ENCODE measurements at regions not wholly inside any gene's neighbourhood (a gene's known extent, or its start where the extent isn't known, plus 50 kb on each side); places are given as distances from the start of the nearest gene placed in this dataset.

GRCh38 chr10:108003576-108003975 lies 839.1 kb upstream of the SORCS1 start:
- FAIRE-seq, result no peak
- CTCF ChIA-PET (ENCODE audit: partially characterized antibody), result interaction anchor here (1.4 kb wide), 1 partner anchor 8 kb away, joined by 3 read pairs; no protein-coding TSS in a partner anchor

More at GRCh38 chr10:108003576-108003975, 839.1 kb upstream of the SORCS1 start:
- H3K4me3 ChIP-seq (ENCODE audit: extremely low read depth in 1 of 4, insufficient read depth in 2 of 4, low read depth in 3 of 4, low read length in 4 of 4), result no peak overlapping the region
- no peak overlapping the region for H3K56ac ChIP-seq (replicated peaks; ENCODE audit: insufficient read length, low read depth, low read length)
- no peak overlapping the region for H2AK5ac ChIP-seq (ENCODE audit: low read depth, low read length)
- H3K4me1 ChIP-seq (replicated peaks in 1 of 4; ENCODE audit: control insufficient read depth in 3 of 4, insufficient read depth in 4 of 4, low read length in 3 of 4), result no peaks in the 10 kb centered on the region
- TF ChIP-seq EZH2 (IDR thresholded peaks at IDR 0.05; ENCODE audit: low read depth, low read length, severe bottlenecking), result no peak
- no peak for TF ChIP-seq CTCF (IDR thresholded peaks at IDR 0.05; ENCODE audit: control extremely low read depth in 1 of 3, insufficient read depth in 1 of 3, low read depth in 1 of 3, low read length in 3 of 3)
- TF ChIP-seq MAFK (IDR thresholded peaks at IDR 0.05; ENCODE audit: low read depth, low read length), result no peak
- no peak for TF ChIP-seq ZNF274 (IDR thresholded peaks at IDR 0.05; ENCODE audit: borderline replicate concordance, extremely low read depth, low read length)
- TF ChIP-seq MAX (IDR thresholded peaks at IDR 0.05), result no peak
- no peak for TF ChIP-seq CTBP2 (IDR thresholded peaks at IDR 0.05; ENCODE audit: borderline replicate concordance, insufficient read depth, insufficient read length, low read length)
- no peak for TF ChIP-seq SAP30 (IDR thresholded peaks at IDR 0.05; ENCODE audit: insufficient read depth, insufficient replicate concordance, low read length)
- no peak for TF ChIP-seq SIN3A (conservative IDR thresholded peaks at IDR 0.05 in 1 of 2, IDR thresholded peaks at IDR 0.05 in 1 of 2; ENCODE audit: low read depth in 1 of 2, low read length in 2 of 2)
- TF ChIP-seq CEBPB (IDR thresholded peaks at IDR 0.05; ENCODE audit: low read depth, low read length), result no peak
- no peak for TF ChIP-seq BACH1 (IDR thresholded peaks at IDR 0.05; ENCODE audit: low read length)
- TF ChIP-seq TCF12 (IDR thresholded peaks at IDR 0.05; ENCODE audit: low read depth, low read length), result no peak
- TF ChIP-seq SRF (IDR thresholded peaks at IDR 0.05; ENCODE audit: low read depth, low read length), result no peak
- H3K14ac ChIP-seq (ENCODE audit: insufficient read length), result no peak overlapping the region
- no peak for DNase-seq (ENCODE audit: low read depth in 1 of 2, low spot score in 2 of 2)
- no peak overlapping the region for H2AFZ ChIP-seq (ENCODE audit: low read length)
- H2BK120ac ChIP-seq (replicated peaks; ENCODE audit: low read depth, low read length), result no peak overlapping the region
- no peak overlapping the region for H3K23ac ChIP-seq (ENCODE audit: insufficient read length)
- H3K36me3 ChIP-seq (ENCODE audit: control insufficient read depth in 2 of 4, insufficient read depth in 4 of 4, low read length in 3 of 4), result peaks cover 0 to 3% (median 0%) of the 10 kb centered on the region in 4 experiments; a peak in 2 of 8 replicates
- no peak overlapping the region for H2BK15ac ChIP-seq (ENCODE audit: low read length)
- H3K18ac ChIP-seq (ENCODE audit: extremely low read depth, low read length), result no peak overlapping the region
- H2BK20ac ChIP-seq (ENCODE audit: low read length), result no peak overlapping the region
- H4K8ac ChIP-seq (ENCODE audit: extremely low read depth, insufficient read depth, low read length), result no peak overlapping the region
- H4K20me1 ChIP-seq (replicated peaks in 1 of 2; ENCODE audit: control insufficient read depth in 1 of 2, insufficient read depth in 2 of 2, low read length in 2 of 2), result no peaks in the 10 kb centered on the region
- H3K23me2 ChIP-seq (ENCODE audit: low read depth, low read length), result no peaks in the 10 kb centered on the region
- H3K27ac ChIP-seq (ENCODE audit: low read depth, low read length), result no peak overlapping the region
- H3K4me2 ChIP-seq (ENCODE audit: insufficient read depth in 1 of 2, low read depth in 2 of 2, low read length in 2 of 2), result no peak overlapping the region
- H3K79me1 ChIP-seq (ENCODE audit: low read depth, low read length), result no peaks in the 10 kb centered on the region
- no peak overlapping the region for H3K9ac ChIP-seq (replicated peaks in 1 of 4; ENCODE audit: extremely low read depth in 1 of 4, low read depth in 3 of 4, low read length in 3 of 4)
- H3K4ac ChIP-seq (replicated peaks; ENCODE audit: insufficient read length, low read depth, low read length), result no peak overlapping the region
- H3K79me2 ChIP-seq (ENCODE audit: control insufficient read depth in 1 of 2, insufficient read depth in 2 of 2, low read length in 2 of 2), result no peaks in the 10 kb centered on the region
- no peak overlapping the region for H2BK12ac ChIP-seq (ENCODE audit: low read depth, low read length)
- no peak overlapping the region for H4K91ac ChIP-seq (replicated peaks; ENCODE audit: insufficient read length, low read length)
- no peak overlapping the region for H2BK5ac ChIP-seq (ENCODE audit: low read depth, low read length)
- POLR2A ChIA-PET (ENCODE audit: partially characterized antibody), result no interaction called here
- H3K27me3 ChIP-seq (replicated peaks in 1 of 4; ENCODE audit: control insufficient read depth in 3 of 4, extremely low read depth in 1 of 4, insufficient read depth in 3 of 4, low read length in 3 of 4), result peaks cover 0 to 2% (median 0%) of the 10 kb centered on the region in 4 experiments; a peak in 1 of 7 replicates
- no peak overlapping the region for H4K5ac ChIP-seq (ENCODE audit: insufficient read length, low read depth, low read length)
- H3K9me3 ChIP-seq (ENCODE audit: insufficient read depth in 2 of 2, low read depth in 1 of 2, low read length in 1 of 2), result peaks cover 9 to 14% of the 10 kb centered on the region in 2 experiments
